Right lung (tissue), 2 donors: ENCODE measurements at regions not wholly inside any gene's neighbourhood (a gene's known extent, or its start where the extent isn't known, plus 50 kb on each side); places are given as distances from the start of the nearest gene placed in this dataset.
"Not testable (repeated sequence)": the region's sequence is repeated elsewhere in the genome, so short reads cannot be mapped to it uniquely, and the experiment has no call there.

Experiments
- DNase-seq, 2 donors: peaks; one replicate each; pipeline ENCODE4 v3.0.0-alpha.2; 2013

DNA sequence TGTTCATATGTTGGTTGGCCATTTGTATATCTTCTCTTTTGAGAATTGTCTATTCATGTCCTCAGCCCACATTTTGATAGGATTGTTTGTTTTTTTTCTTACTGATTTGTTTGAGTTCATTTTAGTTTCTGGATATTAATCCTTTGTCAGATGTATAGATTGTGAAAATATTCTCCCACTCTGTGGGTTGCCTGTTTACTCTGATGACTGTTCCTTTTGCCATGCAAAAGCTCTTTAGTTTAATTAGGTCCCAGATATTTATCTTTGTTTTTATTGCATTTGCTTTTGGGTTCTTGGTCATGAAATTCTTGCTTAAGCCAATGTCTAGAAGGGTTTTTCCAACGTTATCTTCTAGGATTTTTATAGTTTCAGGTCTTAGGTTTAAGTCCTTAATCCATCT is 740.7 kb upstream of the FAT3 start:
- not testable (repeated sequence) for DNase-seq

DNA sequence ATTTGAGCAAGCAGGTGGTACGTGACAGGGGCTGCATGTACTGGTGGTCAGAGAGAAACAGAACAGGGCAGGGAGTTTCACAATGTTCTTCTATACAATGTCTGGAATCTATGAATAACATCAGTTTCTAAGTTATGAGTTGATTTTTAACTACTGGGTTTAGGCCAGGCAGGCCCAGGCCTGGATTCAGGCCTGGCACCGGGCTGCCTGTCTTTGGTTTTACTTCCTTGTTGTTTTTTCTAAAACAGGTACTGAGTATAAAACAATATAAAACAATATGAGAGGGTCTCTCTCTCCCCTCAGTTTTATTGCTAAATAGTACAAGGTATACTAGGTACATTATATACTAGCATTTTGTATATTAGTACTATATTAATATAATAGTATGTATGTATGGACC is 742.7 kb upstream of the FAT3 start:
- DNase-seq, result not testable (repeated sequence)

DNA sequence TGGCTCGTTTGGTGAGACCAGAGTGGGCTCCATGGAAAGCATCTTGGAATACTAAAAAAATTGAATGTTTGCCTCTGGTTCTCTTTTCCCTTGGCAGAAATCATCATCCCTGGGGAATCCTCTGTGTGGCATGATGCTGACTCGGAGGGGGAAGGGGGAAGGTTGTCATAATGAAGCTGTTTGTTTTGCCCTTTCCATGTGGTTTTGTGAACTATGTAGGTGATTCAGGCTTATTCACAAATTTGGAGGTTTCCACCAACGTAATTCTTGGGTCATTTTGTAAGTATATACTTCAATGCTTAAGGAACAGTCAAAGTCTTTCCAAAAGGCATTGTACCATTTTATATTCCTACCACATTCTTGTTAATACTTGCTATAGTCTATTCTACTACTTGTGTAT is 754.0 kb upstream of the FAT3 start:
- no peak for DNase-seq

DNA sequence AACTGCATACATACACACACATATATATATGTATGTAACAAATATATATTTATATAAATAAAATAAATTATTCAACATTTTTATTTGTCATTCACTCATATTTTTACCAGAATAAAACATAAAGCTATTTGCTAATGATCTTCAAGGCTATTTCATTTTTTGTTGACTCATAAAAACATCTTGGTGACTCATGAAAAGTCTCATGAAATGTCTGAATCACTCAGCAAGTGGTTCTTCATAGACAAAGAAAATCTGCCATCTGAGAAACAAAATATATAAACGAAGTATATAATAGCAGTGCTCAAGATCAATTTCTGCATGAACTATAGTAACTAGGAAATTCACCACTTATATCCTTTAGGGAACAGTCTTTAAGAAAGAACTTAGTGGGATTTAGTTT is 764.8 kb upstream of the FAT3 start:
- no peak for DNase-seq

DNA sequence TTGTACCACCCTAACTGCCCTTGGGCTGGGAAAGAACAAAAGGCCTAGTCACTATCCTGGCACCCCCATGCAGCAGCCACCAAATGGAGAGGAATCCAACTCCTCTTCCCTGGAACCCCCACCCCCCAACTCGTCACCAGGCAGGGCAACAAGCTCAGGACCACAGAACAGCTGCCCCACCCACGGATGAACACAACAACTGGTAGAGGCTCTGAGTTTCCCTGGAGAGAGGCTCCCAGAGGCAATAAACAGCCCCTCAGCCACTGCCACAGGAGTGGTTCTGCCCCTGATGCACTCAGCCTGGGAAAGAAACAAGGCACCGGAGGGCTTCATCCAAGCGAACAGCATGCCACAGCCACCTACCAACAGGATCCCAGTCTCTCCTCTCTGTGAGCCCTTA is 778.4 kb upstream of the FAT3 start:
- no peak for DNase-seq

DNA sequence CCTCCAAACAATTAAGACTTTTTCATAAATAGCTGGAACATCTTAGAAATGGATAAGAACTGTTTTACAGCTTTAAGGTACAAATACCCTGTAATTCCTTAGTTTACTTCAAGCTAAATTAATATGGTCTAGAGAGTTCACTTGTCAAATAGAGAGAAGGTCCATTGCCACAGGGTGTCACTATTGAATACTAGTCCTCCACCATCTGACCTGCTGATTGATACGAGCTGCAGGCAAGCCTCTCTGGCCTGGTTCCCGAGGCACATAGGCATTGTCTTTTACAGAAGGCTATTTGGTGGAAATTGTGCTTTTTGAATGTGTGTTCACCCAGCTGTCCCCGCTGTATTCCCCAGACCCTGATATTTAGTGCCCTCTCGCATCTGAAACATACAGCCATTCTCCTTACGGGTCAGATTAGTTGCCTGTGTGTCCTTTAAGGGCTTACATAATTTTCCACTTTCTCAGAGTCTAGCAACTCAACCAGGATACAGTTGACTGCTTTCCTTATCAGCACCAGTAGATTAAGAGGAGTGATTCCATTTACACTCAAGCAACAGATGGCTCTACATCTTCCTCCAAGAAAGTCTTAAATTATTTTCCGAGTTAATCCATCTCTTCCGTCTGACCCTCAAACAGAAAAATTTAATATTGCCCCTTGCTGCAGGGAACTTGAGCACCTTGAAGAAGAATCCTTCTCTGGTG is 788.8 kb upstream of the FAT3 start:
- DNase-seq, result no peak

DNA sequence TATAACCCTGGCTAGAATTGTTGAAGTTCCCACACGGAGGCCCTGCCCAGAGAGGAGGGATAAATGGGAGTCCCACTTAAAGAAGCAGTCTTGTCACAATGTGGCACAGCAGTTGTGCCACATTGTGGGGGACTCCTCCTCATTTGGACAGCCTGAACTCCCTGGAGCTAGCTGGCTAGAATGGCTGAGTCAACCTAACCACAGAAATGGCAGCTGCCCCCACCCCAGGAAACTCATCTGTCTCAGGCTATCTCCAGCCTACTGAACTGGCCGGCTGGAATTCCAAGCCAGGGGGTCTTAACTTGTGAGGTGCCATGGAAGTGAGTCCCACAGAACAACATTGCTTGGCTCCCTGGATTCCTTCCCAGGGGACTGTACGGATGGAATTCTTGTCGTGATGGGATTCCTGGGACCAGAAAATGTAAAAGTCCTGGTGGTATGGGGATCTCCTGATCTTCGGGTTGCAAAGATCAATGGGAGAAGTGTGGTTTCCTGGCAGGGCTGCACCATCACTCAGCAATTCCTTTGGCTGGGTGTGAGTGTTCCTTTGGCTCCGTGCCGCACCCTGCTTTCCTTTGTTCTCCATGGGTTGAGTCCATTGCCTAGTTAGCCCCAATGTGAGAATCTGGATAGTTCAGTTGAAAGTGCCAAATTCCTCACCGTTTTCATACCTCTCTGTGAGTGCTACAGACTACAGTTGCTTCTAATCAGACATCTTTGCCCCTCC is 791.2 kb upstream of the FAT3 start:
- no peak for DNase-seq

DNA sequence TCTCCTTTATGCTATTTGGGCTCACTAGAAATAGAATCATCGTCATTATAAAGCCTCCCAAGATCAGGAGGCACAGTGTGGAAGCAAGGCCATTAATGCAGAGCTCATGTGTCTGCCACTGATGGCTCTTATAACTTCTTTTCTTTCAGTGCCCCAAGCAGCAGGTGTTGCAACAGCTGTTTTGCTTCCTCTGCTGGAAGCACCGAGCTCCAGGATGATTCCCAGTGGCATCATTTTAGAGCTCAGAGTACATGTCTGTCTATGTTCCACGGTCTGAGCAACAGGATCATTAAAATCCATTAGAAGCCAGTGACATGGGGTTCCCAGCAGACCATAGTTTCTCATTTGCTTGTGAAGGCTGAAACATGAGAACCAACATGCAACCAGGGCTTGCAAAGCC is 803.0 kb upstream of the FAT3 start:
- DNase-seq, result no peak

DNA sequence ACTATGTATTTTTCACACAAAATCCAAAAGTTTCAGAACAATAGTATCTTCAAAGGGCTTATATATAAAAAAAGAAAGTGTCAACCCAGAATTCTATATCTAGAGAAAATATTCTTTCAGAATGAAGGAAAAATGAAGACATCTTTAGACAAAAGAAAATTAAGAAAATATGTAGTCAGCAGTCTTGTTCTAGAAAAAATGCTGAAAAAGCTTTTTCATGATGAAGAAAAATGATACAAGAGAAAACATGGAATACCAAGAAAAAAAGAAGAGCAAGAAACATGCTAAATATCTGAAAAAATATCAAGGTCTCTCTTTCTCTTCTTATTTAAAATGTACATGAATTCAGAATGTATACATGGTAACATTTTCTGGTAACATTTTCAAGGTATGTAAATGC is 816.8 kb upstream of the FAT3 start:
- no peak for DNase-seq

DNA sequence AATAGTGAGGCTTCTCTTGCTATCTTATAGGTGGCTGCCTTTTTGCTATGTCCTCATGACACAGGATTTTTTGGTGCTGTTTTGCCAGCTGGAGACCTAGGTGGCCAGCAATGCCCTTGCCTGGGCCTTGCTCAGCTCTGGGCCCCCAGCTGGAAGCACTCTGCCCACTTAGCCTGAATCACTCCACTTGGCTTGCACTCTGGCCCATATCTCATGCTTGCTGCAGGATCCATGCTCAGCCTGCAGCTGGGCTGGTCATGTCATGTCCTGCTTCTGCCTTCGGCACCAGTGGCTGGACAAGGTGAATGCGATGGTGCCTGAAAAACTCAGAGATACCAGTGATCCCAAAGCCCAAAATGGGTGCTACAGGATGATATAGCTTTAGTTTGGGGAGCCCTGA is 818.6 kb upstream of the FAT3 start:
- no peak for DNase-seq

DNA sequence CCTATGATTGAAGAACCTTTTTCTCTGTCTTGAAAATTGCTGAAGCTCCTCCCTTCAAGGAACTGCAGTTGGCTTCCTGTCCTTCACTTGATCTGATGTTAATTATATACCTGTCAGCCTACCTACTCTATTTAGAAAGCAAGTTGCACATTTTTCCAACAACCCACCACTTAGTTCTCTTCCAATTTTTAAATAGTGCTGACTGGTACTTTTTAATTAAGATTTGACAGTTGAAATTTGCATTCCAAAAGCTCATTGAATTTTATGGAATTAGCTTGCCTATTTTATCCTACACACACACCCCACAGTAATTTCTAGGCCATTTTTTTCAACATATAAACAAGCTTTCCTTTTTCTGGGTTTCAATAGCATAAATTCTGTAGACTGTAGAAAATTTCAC is 820.3 kb upstream of the FAT3 start:
- DNase-seq, result no peak

DNA sequence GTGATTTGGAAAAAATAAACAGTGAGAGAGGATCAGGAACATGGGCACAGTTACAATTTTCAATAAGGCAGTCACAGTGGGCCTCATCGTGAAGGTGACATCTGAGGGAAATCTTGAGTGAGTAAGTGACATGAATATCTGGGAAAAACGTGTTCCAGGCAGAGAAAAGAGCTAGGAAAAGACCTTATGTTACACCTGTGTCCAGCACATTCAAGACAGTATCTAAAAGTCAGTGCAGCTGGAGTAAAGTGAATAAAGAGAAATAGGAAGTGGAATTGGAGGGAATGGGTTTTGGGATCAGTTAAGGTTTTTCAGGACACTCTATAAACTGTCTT is 827.5 kb upstream of the FAT3 start:
- no peak for DNase-seq

DNA sequence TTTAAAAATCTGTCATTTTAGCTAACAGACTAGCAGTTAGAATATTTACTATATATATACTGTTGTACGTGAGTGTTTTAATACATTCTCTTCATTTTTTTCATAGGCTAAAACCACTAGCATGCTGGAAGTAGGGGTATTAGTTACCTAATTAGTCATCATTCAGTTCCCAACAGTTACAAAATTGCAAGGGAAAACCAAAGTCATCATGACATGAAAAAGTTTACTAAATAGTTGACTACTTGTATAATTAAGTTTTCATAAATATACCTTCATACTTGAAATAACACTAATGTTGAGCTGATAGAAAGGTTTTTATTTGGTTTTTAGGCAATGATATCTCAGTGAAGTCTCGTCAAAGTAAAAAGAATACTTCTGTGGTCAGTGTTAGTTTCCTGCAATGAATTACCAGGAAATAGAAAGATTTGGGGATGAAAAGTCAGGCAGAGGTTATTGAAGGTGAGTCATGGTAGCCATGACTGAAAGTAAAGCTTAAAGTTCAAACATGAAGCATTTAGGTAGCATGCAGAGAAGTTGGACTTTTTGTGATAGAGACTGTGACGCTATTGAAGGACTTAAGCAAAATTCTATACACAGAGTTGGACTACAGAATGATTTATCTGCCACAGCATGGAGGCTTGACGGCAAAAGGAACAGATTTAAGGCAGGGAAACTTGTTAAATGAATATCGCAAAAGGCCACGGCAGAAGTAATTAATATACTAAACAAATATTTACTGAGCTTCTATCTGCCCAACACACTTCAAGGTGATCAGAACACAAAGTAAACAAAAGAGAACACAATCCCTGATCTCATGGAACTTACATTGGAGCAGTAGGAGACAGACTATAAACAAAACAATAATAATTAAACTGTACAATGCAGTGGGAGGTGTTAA is 828.1 kb upstream of the FAT3 start:
- no peak for DNase-seq

DNA sequence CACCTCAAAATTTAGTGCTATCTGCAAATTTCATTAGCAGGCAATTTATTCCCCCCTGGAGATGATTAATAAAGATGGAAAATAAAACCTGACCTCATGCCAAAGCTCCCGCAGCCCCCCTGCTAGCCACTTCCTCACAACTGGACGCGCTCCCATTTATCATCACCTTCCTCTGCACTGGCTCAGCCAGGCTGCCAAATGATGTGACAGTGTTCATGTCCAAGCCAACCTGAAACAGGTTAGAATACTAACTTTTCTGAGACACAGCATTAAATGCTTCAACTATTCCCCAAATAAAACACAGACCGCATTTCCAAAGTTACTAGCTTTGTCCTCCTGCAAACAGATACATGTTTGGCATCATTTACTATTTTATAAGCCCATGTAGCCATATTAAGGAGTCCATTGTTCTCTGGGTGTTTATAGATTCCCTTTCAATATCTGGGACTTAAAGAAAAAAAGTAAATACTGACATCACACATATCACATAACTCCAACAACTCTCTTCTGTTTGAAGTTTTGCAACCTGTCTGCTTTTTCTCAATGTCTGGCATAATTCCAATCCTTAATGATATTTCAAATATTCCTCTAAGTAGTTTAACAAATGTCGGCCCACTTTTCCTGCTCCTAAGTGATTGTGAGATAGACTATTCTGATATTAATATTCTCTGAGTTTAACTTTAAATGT is 829.7 kb upstream of the FAT3 start:
- peak; percentile 14 to 15 for DNase-seq

DNA sequence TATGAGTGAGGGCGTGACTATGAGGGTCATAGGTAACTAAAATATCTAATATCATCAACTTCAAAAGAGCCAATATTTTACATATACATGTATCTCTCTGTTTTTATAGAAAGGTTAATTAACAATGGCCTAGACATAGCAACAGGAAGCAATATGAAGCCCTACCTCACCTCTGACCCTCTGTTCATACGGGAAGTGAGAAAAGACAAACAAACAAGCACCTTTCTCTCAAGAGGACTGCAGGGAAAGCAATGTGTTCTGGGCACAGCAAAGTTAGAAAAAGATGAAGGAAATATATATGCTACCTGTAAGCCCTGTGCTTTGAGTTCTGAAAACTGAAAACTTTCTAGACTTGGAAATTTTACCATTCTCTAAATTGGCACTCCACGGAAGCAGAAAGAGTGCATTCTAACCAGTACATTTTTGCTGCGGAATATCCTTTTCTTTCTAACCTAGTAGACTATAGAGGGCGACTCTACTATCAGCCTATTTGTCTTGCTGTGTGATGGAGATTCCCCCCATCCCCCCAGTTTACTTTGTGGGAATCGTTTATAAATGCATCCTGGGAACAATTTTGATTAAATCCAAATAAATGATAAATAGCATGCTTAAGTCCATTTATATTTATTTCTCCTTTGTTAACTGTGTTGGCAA is 830.4 kb upstream of the FAT3 start:
- DNase-seq, result peak in 1 of 2 donors; percentile 2

DNA sequence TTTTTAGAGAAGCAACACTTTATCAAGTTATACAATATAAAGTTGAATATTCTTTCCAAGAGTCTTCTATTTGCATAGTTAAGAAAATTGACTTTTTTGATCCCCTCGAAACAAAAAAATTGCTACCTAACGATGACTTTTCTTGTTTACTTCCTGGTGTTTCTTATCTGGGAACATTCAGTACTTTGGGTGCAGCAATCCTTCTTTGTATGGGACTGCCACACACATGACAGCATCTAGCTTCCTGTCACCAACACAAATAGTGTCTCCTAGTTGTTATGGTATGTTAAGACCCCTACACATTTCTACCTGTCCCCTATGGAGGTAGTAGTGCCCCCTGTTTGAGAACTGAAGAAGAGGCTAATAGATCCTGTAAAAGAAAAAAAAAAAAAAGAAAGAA is 841.7 kb upstream of the FAT3 start:
- DNase-seq, result no peak

DNA sequence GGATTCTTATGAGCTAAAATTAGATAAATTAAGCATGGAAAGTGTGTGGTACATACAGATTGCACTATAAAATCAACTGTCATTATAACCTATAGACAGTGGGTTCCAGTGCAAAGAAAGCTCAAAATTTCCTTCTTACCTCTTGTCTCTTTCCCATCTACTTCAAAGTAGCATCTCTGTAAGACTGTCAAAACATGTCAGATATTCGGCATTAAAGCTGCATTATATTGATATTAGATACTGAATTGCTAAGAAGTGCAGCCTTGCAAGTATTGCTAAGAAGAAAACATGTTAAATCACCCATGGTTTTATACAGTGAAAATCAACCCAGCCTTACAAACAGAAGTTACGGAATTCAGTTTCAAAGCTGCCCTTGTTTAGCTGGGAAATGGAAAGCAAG is 849.8 kb upstream of the FAT3 start:
- no peak for DNase-seq

DNA sequence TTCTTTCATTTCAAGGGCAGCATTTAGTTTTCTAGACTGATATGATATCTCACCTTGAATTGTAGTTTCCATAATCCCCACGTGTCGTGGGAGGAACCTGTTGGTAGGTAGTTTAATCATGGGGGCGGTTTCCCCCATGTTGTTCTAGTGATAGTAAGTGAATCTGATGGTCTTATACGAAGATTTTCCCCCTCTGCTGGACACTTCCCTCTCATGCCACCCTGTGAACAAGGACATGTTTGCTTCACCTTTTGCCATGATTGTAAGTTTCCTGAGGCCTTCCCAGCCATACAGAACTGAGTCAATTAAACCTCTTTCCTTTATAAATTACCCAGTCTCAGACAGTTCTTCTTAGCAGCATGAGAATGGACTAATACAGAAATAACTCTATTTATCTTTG is 851.1 kb upstream of the FAT3 start:
- DNase-seq, result no peak

DNA sequence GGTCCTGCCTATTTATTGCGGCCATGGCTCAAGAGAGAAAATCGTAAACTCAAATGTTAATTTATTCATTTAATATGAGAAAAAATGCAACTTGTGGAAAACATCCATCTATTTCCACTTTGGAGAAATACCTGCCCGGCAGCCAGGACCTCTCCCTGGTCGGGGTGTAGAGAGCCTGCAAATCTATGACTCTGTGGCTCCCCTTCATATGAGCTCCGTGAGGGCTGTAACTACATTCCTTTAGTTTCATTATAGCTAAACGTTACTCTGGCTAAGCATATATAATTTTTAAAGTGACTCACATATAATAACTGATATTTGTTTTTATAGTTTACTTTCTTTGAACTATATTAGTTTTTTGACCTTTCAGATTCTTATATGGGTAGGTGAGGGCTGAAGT is 857.8 kb upstream of the FAT3 start:
- no peak for DNase-seq

DNA sequence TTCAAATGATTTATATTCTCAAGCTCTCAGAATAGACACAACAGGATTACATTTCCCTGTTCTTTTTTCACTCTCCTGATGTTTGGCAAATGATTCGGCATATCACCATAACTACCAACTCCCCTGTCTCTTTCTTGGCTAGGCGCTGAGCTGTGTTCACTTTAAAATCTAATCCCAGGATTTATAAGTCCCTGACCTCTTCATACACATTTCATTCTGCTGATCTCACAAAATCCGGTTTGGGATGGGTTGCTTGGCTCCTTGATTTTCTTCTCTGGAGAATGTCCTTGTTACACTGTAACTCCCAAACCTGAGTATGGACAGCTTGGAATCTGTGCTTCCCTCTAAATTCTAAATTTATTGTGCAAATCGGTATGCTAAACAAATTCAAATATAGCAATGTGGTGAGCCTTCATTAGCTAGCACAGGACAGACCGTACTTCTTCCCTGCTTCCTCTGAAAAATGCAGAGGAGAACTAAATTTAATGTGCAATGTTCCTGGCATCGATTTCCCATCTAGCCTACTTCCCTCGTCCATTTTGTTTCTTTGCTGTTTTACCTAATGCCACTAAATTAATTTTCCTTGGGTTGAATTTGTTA is 858.5 kb upstream of the FAT3 start:
- DNase-seq, result no peak

DNA sequence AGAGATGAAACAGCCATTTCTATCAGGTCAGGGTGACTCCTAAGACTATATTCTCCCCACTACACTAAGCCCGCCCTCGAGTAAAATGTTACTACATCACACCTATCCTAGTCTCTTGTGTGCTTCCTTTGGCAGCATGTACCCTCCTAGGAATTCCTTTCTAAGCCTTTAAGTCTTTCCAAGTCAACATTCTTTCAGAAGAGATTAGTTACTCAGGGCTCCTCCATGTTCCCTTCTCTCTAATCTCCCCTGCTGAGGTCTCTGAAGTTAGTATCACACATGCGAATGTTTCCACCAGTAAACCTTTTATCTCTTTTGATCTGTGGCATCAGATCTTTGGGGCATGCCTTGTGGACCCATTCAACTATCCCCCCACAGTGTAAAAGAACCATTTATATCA is 873.7 kb upstream of the FAT3 start:
- DNase-seq, result no peak
